ENCODE measurements at regions not wholly inside any gene's neighbourhood (a gene's known extent, or its start where the extent isn't known, plus 50 kb on each side); places are given as distances from the start of the nearest gene placed in this dataset.

DNA sequence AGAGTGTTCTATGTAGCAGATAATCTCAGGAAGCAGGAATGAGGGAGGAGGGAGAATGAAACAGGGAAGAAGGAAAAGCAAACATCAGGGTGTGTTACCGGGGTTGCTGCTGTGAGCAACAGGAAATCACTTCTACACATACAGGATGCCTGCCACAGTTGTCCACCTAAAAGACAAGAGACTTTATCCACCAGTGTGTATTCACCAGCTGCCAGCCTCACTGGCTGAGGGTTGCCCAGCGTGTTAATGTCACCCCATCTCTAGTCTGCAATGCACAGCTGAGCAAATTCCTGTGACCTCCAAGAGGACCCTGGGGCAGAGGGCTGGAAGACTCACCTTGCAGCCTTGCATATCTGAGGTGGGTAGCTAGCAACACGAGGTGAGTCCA, 183.7 kb downstream of the GPAM start:
- no peak overlapping the region for H2BK15ac ChIP-seq (ENCODE audit: low read depth, low read length)
- H3K4me1 ChIP-seq (ENCODE audit: insufficient read depth, low read length), result peaks cover 6% of the 10 kb centered on the region; the same call in 1 of the 2 replicates
- no peaks in the 10 kb centered on the region for H3K23me2 ChIP-seq (ENCODE audit: insufficient read length, low read depth, low read length, poor library complexity, severe bottlenecking)
- Mint-ChIP-seq H3K4me3 (no peak overlapping the region; a peak in 1 of 5 replicates), H3K27me3 (ENCODE audit: low read depth) (no peaks in the 10 kb centered on the region; the same call in none of the 2 replicates), H3K36me3 (ENCODE audit: insufficient read depth in 1 of 3, low read depth in 3 of 3) (no peaks in the 10 kb centered on the region), H3K4me1 (peaks cover 24 to 27% of the 10 kb centered on the region in 2 experiments), H3K27ac (no peak overlapping the region; a peak in 1 of 7 replicates), H3K9me3 (no peaks in the 10 kb centered on the region)
- TF ChIP-seq, protein P1, sequence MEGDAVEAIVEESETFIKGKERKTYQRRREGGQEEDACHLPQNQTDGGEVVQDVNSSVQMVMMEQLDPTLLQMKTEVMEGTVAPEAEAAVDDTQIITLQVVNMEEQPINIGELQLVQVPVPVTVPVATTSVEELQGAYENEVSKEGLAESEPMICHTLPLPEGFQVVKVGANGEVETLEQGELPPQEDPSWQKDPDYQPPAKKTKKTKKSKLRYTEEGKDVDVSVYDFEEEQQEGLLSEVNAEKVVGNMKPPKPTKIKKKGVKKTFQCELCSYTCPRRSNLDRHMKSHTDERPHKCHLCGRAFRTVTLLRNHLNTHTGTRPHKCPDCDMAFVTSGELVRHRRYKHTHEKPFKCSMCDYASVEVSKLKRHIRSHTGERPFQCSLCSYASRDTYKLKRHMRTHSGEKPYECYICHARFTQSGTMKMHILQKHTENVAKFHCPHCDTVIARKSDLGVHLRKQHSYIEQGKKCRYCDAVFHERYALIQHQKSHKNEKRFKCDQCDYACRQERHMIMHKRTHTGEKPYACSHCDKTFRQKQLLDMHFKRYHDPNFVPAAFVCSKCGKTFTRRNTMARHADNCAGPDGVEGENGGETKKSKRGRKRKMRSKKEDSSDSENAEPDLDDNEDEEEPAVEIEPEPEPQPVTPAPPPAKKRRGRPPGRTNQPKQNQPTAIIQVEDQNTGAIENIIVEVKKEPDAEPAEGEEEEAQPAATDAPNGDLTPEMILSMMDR (conservative IDR thresholded peaks at IDR 0.05), result no peak
- H2BK20ac ChIP-seq (ENCODE audit: low read depth, low read length, poor library complexity, severe bottlenecking), result no peak overlapping the region
- H3K4me2 ChIP-seq (ENCODE audit: insufficient read depth, insufficient read length, low read length), result no peak overlapping the region
- no peak overlapping the region for H4K5ac ChIP-seq (ENCODE audit: insufficient read length, low read depth, low read length)
- no peaks in the 10 kb centered on the region for H3K27me3 ChIP-seq (ENCODE audit: insufficient read depth, low read length)
- H3K23ac ChIP-seq (ENCODE audit: insufficient read length, low read depth, low read length), result no peak overlapping the region
- H3K79me1 ChIP-seq (ENCODE audit: insufficient read depth, low read depth, low read length, poor library complexity, severe bottlenecking), result no peaks in the 10 kb centered on the region
- H2BK120ac ChIP-seq (ENCODE audit: low read depth, low read length, poor library complexity, severe bottlenecking), result no peak overlapping the region
- no peak overlapping the region for H3K56ac ChIP-seq (ENCODE audit: insufficient read length, low read depth, low read length)
- no peak overlapping the region for H2AK5ac ChIP-seq (ENCODE audit: insufficient read length, low read length)
- no peak overlapping the region for H4K91ac ChIP-seq (ENCODE audit: insufficient read length, low read depth, low read length)
- no peak overlapping the region for H2BK5ac ChIP-seq (ENCODE audit: insufficient read length, low read length)
- H3K14ac ChIP-seq (ENCODE audit: insufficient read depth, low read length), result peak overlapping the region; percentile 11; the same call in 1 of the 2 replicates
- no peak overlapping the region for H2AFZ ChIP-seq (ENCODE audit: low read length)
- no peak overlapping the region for H2BK12ac ChIP-seq (ENCODE audit: insufficient read length, low read depth, low read length)
- H3K9me3 ChIP-seq (ENCODE audit: control insufficient read depth, low read depth, low read length), result no peaks in the 10 kb centered on the region
- no peak for DNase-seq
- no peak overlapping the region for H3K4ac ChIP-seq (ENCODE audit: low read depth, low read length)
- no peak overlapping the region for H3K27ac ChIP-seq (ENCODE audit: insufficient read length, low read depth, low read length)
- H3T11ph ChIP-seq (ENCODE audit: low read length), result no peak overlapping the region
- H3K18ac ChIP-seq (ENCODE audit: insufficient read length, low read depth, low read length), result no peak overlapping the region
- no peak overlapping the region for H3K9ac ChIP-seq (ENCODE audit: extremely low read depth, insufficient read length, low read length)
- H4K8ac ChIP-seq (replicated peaks; ENCODE audit: insufficient read length, low read depth, low read length), result no peak overlapping the region
- WGBS (ENCODE audit: extremely low coverage, insufficient read length, low lambda C conversion rate), result no CpG with 5 or more reads among the region's 3 CpGs
- no peaks in the 10 kb centered on the region for H3K79me2 ChIP-seq (ENCODE audit: insufficient read depth, low read length)
- no peaks in the 10 kb centered on the region for H4K20me1 ChIP-seq (ENCODE audit: control insufficient read depth, insufficient read depth, insufficient read length)
